ENCODE measurements at regions not wholly inside any gene's neighbourhood (a gene's known extent, or its start where the extent isn't known, plus 50 kb on each side); places are given as distances from the start of the nearest gene placed in this dataset.

DNA sequence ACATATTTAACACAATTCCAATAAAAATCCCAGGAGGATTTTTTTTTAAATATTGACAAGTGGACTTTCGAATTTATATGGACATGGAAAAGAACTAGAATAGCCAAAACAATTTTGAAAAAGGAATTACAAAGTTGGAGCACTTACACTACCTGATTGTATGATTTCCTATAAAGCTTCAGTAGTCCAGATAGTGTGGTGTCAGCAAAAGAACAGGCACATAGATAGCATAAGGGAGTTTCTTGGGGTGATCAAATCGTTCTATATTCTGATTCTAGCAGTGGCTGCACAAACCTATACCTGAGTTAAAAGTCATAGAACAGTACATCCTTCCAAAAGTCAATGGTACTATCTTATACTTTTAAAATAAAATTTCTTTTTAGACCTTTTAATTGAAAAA, 66.4 kb upstream of the CES5A start:
- TF ChIP-seq, protein P1, sequence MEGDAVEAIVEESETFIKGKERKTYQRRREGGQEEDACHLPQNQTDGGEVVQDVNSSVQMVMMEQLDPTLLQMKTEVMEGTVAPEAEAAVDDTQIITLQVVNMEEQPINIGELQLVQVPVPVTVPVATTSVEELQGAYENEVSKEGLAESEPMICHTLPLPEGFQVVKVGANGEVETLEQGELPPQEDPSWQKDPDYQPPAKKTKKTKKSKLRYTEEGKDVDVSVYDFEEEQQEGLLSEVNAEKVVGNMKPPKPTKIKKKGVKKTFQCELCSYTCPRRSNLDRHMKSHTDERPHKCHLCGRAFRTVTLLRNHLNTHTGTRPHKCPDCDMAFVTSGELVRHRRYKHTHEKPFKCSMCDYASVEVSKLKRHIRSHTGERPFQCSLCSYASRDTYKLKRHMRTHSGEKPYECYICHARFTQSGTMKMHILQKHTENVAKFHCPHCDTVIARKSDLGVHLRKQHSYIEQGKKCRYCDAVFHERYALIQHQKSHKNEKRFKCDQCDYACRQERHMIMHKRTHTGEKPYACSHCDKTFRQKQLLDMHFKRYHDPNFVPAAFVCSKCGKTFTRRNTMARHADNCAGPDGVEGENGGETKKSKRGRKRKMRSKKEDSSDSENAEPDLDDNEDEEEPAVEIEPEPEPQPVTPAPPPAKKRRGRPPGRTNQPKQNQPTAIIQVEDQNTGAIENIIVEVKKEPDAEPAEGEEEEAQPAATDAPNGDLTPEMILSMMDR (conservative IDR thresholded peaks at IDR 0.05 in 1 of 2, IDR thresholded peaks at IDR 0.05 in 1 of 2; ENCODE audit: low read depth in 1 of 2, low read length in 2 of 2) = no peak
- no peak for TF ChIP-seq EZH2 (IDR thresholded peaks at IDR 0.05; ENCODE audit: low read length, missing control alignments)
